OCI-LY1 (cell line): ENCODE measurements at regions not wholly inside any gene's neighbourhood (a gene's known extent, or its start where the extent isn't known, plus 50 kb on each side); places are given as distances from the start of the nearest gene placed in this dataset.
A peak's percentile ranks its signal among the peaks of the same experiment; 100 is the strongest.

Experiments
- H2AFZ ChIP-seq: fragments of 200-600 bp; sonication (generic), shearing (Covaris generic); 2 replicates; pipeline ENCODE4 v1.6.0; 2014; ENCODE audit warnings: antibody characterized with exemption, mild to moderate bottlenecking, low read length
- H3F3A ChIP-seq: fragments of 200-600 bp; sonication (generic), shearing (Covaris generic); 2 replicates; pipeline ENCODE4 v1.6.0; 2014; ENCODE audit warnings: mild to moderate bottlenecking, antibody characterized with exemption, low read length, moderate library complexity; ENCODE audit not compliant: insufficient read depth
- H3K27ac ChIP-seq: fragments of 200-600 bp; sonication (generic); 2 replicates; pipeline ENCODE4 v1.5.1; 2014; ENCODE audit warnings: low read length, mixed run types, mild to moderate bottlenecking, low read depth; ENCODE audit not compliant: poor library complexity, severe bottlenecking
- H3K27me3 ChIP-seq: fragments of 200-600 bp; sonication (generic); 2 replicates; pipeline ENCODE4 v1.6.0; 2014; ENCODE audit warnings: antibody characterized with exemption, mild to moderate bottlenecking, low read length, moderate library complexity; ENCODE audit not compliant: insufficient read depth
- H3K36me3 ChIP-seq: fragments of 200-600 bp; sonication (generic); 2 replicates; pipeline ENCODE4 v1.6.1; 2014; ENCODE audit warnings: mild to moderate bottlenecking, antibody characterized with exemption, low read length, moderate library complexity, mixed read lengths; ENCODE audit not compliant: insufficient read depth
- H3K4me1 ChIP-seq: fragments of 200-600 bp; sonication (generic); 2 replicates; pipeline ENCODE4 v1.5.1; 2014; ENCODE audit warnings: mild to moderate bottlenecking, low read length, moderate library complexity; ENCODE audit not compliant: insufficient read depth, severe bottlenecking
- H3K4me2 ChIP-seq: fragments of 200-600 bp; sonication (generic), shearing (Covaris generic); 2 replicates; pipeline ENCODE4 v1.6.1; 2014; ENCODE audit warnings: low read length
- H3K4me3 ChIP-seq: fragments of 200-600 bp; sonication (generic); 2 replicates; pipeline ENCODE4 v1.5.1; 2014; ENCODE audit warnings: low read length, low read depth, mild to moderate bottlenecking, mixed read lengths; ENCODE audit not compliant: poor library complexity, severe bottlenecking
- H3K79me2 ChIP-seq: fragments of 200-600 bp; shearing (Covaris generic); 2 replicates; pipeline ENCODE4 v1.6.1; 2016; ENCODE audit warnings: mixed run types, low read length, mixed read lengths; ENCODE audit not compliant: insufficient read depth
- H3K9ac ChIP-seq: fragments of 200-600 bp; sonication (generic), shearing (Covaris generic); 2 replicates; pipeline ENCODE4 v1.6.1; 2014; ENCODE audit warnings: mild to moderate bottlenecking, low read length, mixed read lengths
- H3K9me2 ChIP-seq: fragments of 200-600 bp; sonication (generic), shearing (Covaris generic); 2 replicates; pipeline ENCODE4 v1.6.1; 2014; ENCODE audit warnings: low read depth, mild to moderate bottlenecking, low read length, mixed read lengths
- H3K9me3 ChIP-seq: fragments of 200-600 bp; shearing (Covaris generic); 2 replicates; pipeline ENCODE4 v1.6.1; 2014; ENCODE audit warnings: low read length, mixed read lengths
- H4K20me1 ChIP-seq: fragments of 200-600 bp; sonication (generic), shearing (Covaris generic); 2 replicates; pipeline ENCODE4 v1.6.0; 2016; ENCODE audit warnings: mild to moderate bottlenecking, low read length; ENCODE audit not compliant: insufficient read depth
- EZH2 ChIP-seq: fragments of 200-600 bp; sonication (generic), shearing (Covaris generic); IDR thresholded peaks from 2 replicates; pipeline ENCODE4 v1.8.0; 2017; ENCODE audit warnings: borderline replicate concordance, mixed run types, mild to moderate bottlenecking, antibody characterized with exemption, low read length, moderate library complexity, mixed read lengths
- TF ChIP-seq, protein P1 (sequence below): fragments of 200-600 bp; sonication (generic), shearing (Covaris generic); IDR thresholded peaks from 2 replicates; pipeline ENCODE4 v1.5.1; 2017; ENCODE audit warnings: mild to moderate bottlenecking, antibody characterized with exemption, low read length, moderate library complexity, mixed read lengths

DNA sequence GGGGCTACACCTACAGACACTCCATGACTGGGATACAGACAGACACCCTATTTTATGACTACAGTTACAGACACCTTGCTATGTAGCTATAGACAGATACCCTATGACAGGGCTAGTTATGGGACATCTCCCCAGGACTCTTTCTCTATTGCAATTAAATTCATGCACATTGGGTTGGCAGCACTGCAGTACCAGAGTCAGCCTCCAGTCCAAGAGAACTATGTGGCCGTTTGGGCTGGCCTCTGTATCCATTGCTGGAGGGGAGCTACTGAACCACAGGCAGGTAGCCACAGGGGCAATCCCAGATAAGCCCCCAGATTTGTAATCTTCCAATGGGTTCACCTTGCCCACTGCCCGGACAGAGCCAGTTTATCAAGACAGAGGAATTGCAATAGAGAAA is 108.4 kb upstream of the SPATA16 start:
- TF ChIP-seq, protein P1, sequence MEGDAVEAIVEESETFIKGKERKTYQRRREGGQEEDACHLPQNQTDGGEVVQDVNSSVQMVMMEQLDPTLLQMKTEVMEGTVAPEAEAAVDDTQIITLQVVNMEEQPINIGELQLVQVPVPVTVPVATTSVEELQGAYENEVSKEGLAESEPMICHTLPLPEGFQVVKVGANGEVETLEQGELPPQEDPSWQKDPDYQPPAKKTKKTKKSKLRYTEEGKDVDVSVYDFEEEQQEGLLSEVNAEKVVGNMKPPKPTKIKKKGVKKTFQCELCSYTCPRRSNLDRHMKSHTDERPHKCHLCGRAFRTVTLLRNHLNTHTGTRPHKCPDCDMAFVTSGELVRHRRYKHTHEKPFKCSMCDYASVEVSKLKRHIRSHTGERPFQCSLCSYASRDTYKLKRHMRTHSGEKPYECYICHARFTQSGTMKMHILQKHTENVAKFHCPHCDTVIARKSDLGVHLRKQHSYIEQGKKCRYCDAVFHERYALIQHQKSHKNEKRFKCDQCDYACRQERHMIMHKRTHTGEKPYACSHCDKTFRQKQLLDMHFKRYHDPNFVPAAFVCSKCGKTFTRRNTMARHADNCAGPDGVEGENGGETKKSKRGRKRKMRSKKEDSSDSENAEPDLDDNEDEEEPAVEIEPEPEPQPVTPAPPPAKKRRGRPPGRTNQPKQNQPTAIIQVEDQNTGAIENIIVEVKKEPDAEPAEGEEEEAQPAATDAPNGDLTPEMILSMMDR = peak; percentile 11; the same call in 1 of the 2 replicates
- no peak for TF ChIP-seq EZH2
- no peak overlapping the region for H2AFZ ChIP-seq
- no peaks in the 10 kb centered on the region for H4K20me1 ChIP-seq
- no peak overlapping the region for H3K4me3 ChIP-seq
- H3K4me2 ChIP-seq = no peak overlapping the region
- H3K27me3 ChIP-seq = no peaks in the 10 kb centered on the region
- H3F3A ChIP-seq = no peaks in the 10 kb centered on the region
- H3K9ac ChIP-seq = no peak overlapping the region
- no peaks in the 10 kb centered on the region for H3K36me3 ChIP-seq
- H3K4me1 ChIP-seq = no peaks in the 10 kb centered on the region
- H3K9me2 ChIP-seq = no peaks in the 10 kb centered on the region
- H3K79me2 ChIP-seq = no peaks in the 10 kb centered on the region
- H3K9me3 ChIP-seq = no peaks in the 10 kb centered on the region
- no peak overlapping the region for H3K27ac ChIP-seq

DNA sequence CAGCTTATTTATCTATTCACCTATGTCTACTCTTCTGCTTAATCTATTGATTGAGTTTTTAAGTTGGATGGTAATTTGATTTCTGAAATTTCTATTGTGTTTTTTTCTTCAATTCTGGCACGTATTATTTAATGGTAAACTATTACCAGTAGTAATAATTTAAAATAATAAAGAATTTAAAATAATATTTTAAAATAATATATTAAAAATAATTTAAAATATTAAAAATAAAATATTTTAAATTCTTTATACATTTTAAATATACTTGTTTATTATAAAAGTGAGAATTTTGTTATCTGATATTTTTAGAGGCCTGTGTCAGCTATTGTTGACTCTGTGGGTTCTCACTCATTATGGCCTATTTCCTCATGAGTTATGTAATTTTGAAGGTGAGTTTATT is 100.7 kb upstream of the SPATA16 start:
- no peaks in the 10 kb centered on the region for H3K4me1 ChIP-seq
- H3K9ac ChIP-seq = no peak overlapping the region
- H4K20me1 ChIP-seq = no peaks in the 10 kb centered on the region
- no peaks in the 10 kb centered on the region for H3K79me2 ChIP-seq
- H2AFZ ChIP-seq = no peak overlapping the region
- no peak overlapping the region for H3K27ac ChIP-seq
- no peaks in the 10 kb centered on the region for H3K36me3 ChIP-seq
- no peaks in the 10 kb centered on the region for H3K9me2 ChIP-seq
- H3F3A ChIP-seq = no peaks in the 10 kb centered on the region
- no peak overlapping the region for H3K4me3 ChIP-seq
- no peak for TF ChIP-seq EZH2
- TF ChIP-seq, protein P1 = no peak
- H3K9me3 ChIP-seq = no peaks in the 10 kb centered on the region
- no peaks in the 10 kb centered on the region for H3K27me3 ChIP-seq
- no peak overlapping the region for H3K4me2 ChIP-seq

DNA sequence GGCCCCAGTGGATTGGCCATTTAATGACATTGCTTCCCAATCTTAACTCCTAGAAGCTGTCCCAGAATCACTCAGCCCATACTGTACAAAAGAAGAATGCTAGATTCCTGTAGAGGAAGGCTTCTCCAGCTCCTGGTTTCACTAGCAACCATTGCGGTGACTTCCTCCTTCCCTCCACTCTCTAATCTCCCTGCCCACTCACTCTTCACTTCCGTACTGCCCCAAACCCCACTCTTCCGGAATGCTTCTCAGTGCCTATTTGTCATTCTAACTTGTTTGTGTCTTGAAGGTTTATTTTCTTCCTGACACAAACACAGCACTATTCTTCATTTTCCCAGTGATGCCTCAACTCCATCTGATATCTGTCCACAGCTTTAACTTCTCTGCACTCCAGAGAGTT is 97.1 kb upstream of the SPATA16 start:
- Histone ChIP-seq H3K9me2 (no peaks in the 10 kb centered on the region), H3K4me2 (no peak overlapping the region), H2AFZ (no peak overlapping the region), H3K36me3 (no peaks in the 10 kb centered on the region), H3K4me3 (no peak overlapping the region), H3K9me3 (no peaks in the 10 kb centered on the region), H3K9ac (no peak overlapping the region), H4K20me1 (no peaks in the 10 kb centered on the region), H3K27ac (no peak overlapping the region), H3K27me3 (no peaks in the 10 kb centered on the region), H3K4me1 (no peaks in the 10 kb centered on the region), H3F3A (no peaks in the 10 kb centered on the region), H3K79me2 (no peaks in the 10 kb centered on the region)
- TF ChIP-seq, protein P1 = no peak
- no peak for TF ChIP-seq EZH2
